GM19463 (cell line): ENCODE measurements at regions not wholly inside any gene's neighbourhood (a gene's known extent, or its start where the extent isn't known, plus 50 kb on each side); places are given as distances from the start of the nearest gene placed in this dataset.

ENCODE experiments used
- ATAC-seq: cut with Tn5 transposase; IDR thresholded peaks from one replicate; pipeline ENCODE4 v1.9.1; 2021; ENCODE audit warnings: mild to moderate bottlenecking, moderate library complexity; ENCODE audit not compliant: unreplicated experiment

GRCh38 chr6:150651808-150652470 is 52.3 kb downstream of the PLEKHG1 start:
- no peak for ATAC-seq

GRCh38 chr6:150652848-150653613 is 53.3 kb downstream of the PLEKHG1 start:
- no peak for ATAC-seq

DNA sequence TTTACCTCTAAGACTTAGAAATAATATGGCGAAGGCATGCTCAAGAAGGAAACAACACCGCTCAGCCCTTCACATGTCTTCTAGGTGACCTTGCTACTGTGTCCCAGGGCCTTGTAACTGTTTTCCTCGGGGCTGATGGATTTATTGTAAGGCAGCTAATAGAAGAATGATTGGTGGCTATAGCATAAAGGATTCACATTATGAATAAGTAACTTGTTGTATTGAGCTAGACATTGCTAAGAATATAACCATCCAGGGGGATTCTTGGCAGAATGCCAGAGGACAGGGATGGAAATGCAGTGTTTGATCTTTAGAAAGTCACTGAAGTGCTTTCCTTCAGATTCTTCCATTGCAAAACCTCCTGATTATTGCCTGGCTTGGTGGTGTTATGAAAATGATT is 54.9 kb downstream of the PLEKHG1 start:
- no peak for ATAC-seq

DNA sequence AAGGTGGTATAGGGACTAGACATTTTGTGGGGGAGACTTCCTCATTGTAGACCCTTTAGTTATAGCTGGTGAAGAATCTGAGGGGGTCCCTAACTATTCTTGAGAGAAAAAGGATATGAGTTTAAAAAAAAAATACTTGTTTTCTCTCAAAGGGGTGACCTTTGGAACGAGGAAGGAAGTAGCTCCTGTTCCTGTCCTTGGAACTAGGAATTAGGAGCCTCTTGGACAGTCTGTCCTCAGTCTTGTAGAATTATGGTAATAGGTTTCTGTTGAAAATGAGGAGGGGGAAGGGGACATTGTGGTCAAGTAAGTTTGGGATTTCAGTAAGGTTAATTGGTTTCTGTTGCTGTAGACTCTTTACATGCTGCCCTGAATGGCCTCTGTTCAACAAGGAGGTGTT is 56.5 kb downstream of the PLEKHG1 start:
- no peak for ATAC-seq

DNA sequence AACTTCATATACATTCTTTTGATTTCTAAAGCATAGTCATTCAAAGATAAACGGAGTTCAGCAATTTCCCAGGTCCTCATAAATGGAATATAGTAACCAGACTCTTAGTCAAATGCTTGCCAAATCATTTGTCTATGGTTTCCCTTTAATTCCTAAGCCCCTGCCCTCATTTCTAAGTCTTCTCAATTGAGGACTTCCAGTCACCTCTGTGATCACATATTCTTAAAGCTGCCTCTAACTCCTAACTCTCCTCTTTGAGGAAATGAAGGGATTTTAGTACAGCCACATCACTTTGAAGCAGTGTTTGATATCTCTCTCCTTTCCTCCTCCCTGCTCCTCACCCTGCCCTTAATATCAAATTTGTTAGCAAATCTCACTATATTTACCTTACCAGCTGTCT is 58.7 kb downstream of the PLEKHG1 start:
- ATAC-seq = no peak

DNA sequence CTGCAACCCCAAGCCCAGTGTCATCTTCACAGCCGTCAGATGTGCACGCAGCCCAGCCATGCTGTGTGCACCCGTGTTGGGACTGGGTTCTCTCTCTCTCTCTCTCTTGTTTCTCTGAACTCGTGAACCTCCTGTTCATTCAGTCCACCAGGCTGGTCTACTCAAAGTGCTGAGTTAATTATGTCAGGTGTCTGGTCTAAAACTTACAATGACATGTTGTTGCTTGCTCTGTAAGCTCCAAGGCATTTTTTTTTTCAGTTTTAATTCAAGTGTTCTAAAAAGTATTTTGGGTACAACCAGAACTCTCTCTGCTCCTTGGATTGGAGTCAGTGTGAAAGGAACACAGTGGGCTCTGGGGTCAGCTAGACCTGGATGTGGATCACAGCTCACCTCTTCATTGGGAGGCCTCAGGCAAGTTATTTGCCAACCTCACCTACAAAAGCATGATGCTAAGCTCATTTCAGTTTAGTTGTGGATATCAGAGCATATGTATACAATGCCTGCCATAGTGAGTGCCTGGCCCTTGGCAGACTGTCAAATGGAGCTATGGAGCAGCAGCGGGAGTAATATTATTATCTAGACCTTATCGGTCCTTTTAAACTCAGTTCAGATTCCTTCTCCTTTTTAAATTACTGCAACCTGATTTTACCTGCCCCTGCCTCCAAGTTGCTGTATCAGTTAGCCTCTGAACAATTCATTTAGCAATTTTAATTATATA is 59.5 kb downstream of the PLEKHG1 start:
- no peak for ATAC-seq

DNA sequence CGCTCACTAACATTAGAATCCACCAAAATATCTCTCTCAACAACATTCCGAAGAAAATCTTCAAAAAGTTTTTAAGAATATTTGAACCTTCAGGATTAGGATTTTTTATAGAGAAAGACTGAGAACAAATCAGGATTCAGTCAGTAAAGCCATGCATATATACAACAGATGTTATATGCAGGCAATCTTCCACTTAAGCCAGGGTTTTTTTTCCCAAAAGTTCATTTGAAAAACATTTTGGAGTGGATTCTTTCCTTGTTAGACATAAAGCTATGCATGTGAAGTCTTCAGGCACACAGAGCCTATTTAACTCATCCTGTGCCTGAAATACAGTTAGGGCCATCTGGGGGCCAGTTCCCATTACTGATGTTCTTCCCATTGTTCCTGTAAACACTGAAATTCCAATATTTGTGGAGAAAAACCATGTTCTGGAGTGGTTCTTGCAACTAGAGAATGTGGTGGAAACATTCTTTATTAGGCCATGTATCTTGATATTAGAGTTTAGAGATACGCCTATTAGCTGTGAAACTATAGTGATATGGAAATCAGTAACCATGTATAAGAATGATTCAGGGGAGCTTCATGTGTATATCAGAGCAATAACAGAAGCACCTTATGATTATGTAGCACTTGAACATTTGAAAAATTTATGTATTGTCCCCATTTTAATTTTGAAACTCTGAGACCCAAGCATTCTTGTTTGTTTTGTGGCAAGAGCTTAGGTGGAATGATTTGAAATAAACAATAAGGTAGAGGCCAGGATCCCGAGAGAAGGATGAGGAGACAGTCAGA is 61.7 kb downstream of the PLEKHG1 start:
- no peak for ATAC-seq

DNA sequence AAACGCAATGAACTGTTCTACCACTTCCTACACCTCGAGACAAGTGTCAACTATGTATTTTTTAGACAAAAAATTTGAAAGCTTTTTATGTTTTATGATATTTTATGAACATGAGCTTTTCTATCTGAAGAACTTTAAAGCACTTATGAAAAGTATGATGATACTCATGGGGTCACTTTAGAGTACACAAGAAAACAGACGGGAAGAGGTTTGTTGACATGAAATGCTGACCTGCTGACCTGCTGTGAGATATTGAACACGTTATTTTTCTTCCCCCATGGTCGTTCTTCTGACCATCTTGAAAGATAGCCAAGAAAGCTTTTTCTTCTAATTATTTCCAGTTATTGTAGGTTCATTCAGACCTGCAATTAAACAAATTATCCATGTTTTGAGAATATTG is 63.1 kb downstream of the PLEKHG1 start:
- ATAC-seq = no peak

DNA sequence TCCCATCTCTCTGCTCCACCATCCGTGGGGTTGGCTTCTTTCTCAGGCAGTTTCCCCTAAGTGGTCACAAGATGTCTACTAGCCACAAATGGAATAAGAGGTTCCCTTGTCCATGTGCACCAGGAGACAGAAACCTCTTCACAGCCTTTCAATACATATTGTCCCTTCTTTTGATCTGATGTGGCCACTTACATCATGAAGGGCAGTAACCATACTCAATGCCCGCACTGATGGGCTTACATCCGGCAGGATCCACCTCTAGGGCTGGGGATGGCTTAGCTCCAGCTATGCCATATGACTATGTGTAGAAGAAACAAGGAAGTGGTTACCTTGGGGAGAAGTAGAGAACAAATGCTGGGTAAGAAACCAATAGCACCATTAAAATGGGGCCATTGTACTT is 64.4 kb downstream of the PLEKHG1 start:
- ATAC-seq = no peak

DNA sequence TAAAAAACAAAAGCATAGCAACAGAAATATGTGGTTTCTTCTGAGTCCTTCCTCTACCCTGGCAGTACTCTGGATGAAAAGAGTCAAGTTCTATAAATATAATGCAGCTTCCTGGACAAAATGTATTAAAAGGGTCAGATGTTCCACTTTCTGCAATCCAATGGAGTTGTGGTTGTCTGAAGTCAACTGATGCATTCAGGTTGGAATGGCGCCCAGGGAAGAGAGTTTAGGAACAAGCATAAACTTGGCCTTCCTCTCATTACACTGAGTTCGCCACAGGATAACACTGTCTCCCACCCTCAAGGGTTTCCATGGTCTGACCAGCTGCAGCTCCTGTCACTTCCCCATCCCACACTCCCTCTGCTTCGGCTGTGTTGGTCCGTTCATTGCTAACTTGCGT is 66.4 kb downstream of the PLEKHG1 start:
- ATAC-seq = no peak

- no peak for ATAC-seq
Observed at GRCh38 chr6:150667359-150667758, 67.7 kb downstream of the PLEKHG1 start.

DNA sequence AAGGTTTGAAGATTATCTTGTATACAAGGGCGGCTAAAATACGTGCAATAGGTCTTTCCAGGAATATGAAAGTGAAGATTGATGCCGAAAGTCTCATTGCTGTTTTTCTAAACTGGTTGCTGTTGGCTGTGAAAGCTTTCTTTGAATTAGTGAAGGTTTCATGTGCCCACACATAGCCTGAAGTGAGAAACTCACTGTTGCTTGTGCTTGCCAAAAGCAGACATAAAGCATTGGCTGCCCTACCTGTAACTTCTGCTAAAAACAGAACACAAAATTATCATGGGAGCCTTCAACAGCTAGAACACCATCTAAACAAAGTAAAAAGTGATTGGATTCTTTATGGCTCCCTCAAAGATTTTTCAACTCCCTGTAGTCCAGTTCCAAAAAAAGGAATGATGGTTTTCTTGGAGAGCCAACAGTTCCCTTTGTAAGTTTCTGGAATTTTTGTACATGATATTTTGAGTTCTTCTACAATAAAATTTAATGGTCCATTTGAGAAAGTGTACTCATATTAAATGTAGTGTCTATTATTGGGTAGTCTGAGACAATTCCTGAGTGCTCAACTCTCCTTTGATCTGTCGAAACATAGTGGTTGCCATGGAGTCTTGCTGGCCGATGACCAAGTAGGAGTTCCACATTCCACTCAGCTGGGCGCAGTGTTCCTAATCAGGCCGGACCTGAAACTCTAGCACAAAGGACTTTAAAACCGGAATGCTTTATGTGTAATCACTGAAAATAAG is 68.5 kb downstream of the PLEKHG1 start:
- peak; percentile 84 for ATAC-seq

- no peak for ATAC-seq
Observed at GRCh38 chr6:150668900-150669302, 69.2 kb downstream of the PLEKHG1 start.

- no peak for ATAC-seq
Observed at GRCh38 chr6:150670311-150670710, 70.6 kb downstream of the PLEKHG1 start.

- no peak for ATAC-seq
Observed at GRCh38 chr6:150672800-150673199, 73.1 kb downstream of the PLEKHG1 start.

- ATAC-seq = no peak
Observed at GRCh38 chr6:150673720-150674346, 74.1 kb downstream of the PLEKHG1 start.

GRCh38 chr6:150676344-150676743 is 76.7 kb downstream of the PLEKHG1 start:
- ATAC-seq = no peak

DNA sequence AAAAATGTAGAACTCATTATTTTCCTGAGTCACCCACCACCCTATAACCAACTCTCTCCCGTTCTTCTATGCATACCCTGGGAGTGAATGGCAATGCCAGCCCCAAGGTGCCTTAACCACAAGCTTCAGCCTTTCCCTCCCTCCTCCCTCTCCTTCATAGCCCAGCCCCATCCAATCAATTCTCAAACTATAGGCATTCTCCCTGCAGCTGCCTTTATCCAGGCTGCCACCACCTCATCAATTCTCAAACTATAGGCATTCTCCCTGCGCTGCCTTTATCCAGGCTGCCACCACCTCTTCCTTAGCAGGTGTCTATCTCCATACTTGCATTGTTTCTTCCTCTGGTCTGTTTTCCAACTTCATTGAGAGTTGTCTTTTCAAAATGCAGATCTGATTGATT is 77.1 kb downstream of the PLEKHG1 start:
- ATAC-seq = no peak

DNA sequence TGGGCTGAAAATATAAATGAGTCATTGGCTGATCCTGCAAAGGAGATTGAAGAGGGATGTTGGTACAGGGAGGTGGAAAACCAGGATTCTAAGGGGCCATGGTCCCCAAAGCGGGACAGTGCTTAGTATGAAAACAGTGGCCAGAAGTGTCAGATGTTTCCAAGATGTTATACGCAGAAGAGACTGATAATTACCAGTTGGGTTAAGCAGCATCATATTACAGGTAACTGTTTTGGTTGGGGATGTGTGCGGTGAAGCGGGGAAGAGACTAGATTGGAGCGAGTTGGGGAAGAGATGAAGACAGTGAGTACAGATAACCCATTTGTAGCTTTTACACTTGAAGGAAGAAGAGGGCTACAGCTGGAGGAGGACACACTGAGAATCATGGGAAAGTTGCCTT is 80.8 kb downstream of the PLEKHG1 start:
- ATAC-seq = no peak
